ENCODE measurements at regions not wholly inside any gene's neighbourhood (a gene's known extent, or its start where the extent isn't known, plus 50 kb on each side); places are given as distances from the start of the nearest gene placed in this dataset.

GRCh38 chr11:119486016-119486415, 63.0 kb upstream of the THY1 start:
- ATAC-seq (no peak), FAIRE-seq (no peak), DNase-seq (peak in 1 of 6 donors; percentile 3)
- H3K9me3 ChIP-seq = no peaks in the 10 kb centered on the region
- H3K27me3 ChIP-seq = no peaks in the 10 kb centered on the region
- intact Hi-C loops (cut with DNase I) = no loop called here
- no peak for TF ChIP-seq CTCF (IDR thresholded peaks at IDR 0.05)
- no peaks in the 10 kb centered on the region for H3K36me3 ChIP-seq
- H3K4me3 ChIP-seq = no peak overlapping the region
- H3K27ac ChIP-seq = no peak overlapping the region
- 80 to 84% methylated on average over 5 of the region's 6 CpGs for WGBS, 2 donors
- H3K4me1 ChIP-seq = no peaks in the 10 kb centered on the region

GRCh38 chr11:119484741-119485605, 62.0 kb upstream of the THY1 start:
- WGBS, 2 donors = 75 to 80% methylated on average over 20 to 21 of the region's 21 CpGs
- H3K4me1 ChIP-seq = no peaks in the 10 kb centered on the region
- peak in 1 of 6 donors; percentile 54 for DNase-seq
- no peak for ATAC-seq
- H3K4me3 ChIP-seq = no peak overlapping the region
- no peak for FAIRE-seq
- H3K9me3 ChIP-seq = no peaks in the 10 kb centered on the region
- no peaks in the 10 kb centered on the region for H3K27me3 ChIP-seq
- no peak overlapping the region for H3K27ac ChIP-seq
- no peak for TF ChIP-seq CTCF (IDR thresholded peaks at IDR 0.05)
- no peaks in the 10 kb centered on the region for H3K36me3 ChIP-seq
- intact Hi-C loops (cut with DNase I) = loop anchor here in 1 of 3 donors (5.0 kb wide), 1 partner anchor 622 kb away; no protein-coding TSS in a partner anchor

GRCh38 chr11:119483881-119484371, 61.0 kb upstream of the THY1 start:
- no peaks in the 10 kb centered on the region for H3K27me3 ChIP-seq
- H3K27ac ChIP-seq = no peak overlapping the region
- H3K36me3 ChIP-seq = no peaks in the 10 kb centered on the region
- H3K4me1 ChIP-seq = no peaks in the 10 kb centered on the region
- no peaks in the 10 kb centered on the region for H3K9me3 ChIP-seq
- DNase-seq (no peak), FAIRE-seq (no peak), ATAC-seq (no peak)
- H3K4me3 ChIP-seq = no peak overlapping the region
- 66 to 76% methylated on average over 9 of the region's 9 CpGs for WGBS, 2 donors
- no peak for TF ChIP-seq CTCF (IDR thresholded peaks at IDR 0.05)
- intact Hi-C loops (cut with DNase I) = loop anchor here in 1 of 3 donors (5.0 kb wide), 1 partner anchor 623 kb away; no protein-coding TSS in a partner anchor

- no peak for ATAC-seq
- DNase-seq = peak in 1 of 6 donors; percentile 39
- no peak for TF ChIP-seq CTCF (IDR thresholded peaks at IDR 0.05)
- WGBS, 2 donors = 73 to 82% methylated on average over 11 of the region's 11 CpGs
- intact Hi-C loops (cut with DNase I) = loop anchor here in 1 of 3 donors (5.0 kb wide), 1 partner anchor 624 kb away; no protein-coding TSS in a partner anchor
- H3K36me3 ChIP-seq = no peaks in the 10 kb centered on the region
- H3K9me3 ChIP-seq = no peaks in the 10 kb centered on the region
- H3K27me3 ChIP-seq = no peaks in the 10 kb centered on the region
- no peak overlapping the region for H3K27ac ChIP-seq
- no peaks in the 10 kb centered on the region for H3K4me1 ChIP-seq
- no peak overlapping the region for H3K4me3 ChIP-seq
- no peak for FAIRE-seq
Observed at GRCh38 chr11:119483341-119483880, 60.4 kb upstream of the THY1 start.

Data from pancreas (tissue), 10 donors.